HL-60 (cell line): ENCODE measurements at regions not wholly inside any gene's neighbourhood (a gene's known extent, or its start where the extent isn't known, plus 50 kb on each side); places are given as distances from the start of the nearest gene placed in this dataset.

ENCODE experiments used
- CTCF ChIP-seq: IDR thresholded peaks from one replicate; pipeline ENCODE4 v1.5.1; 2011; ENCODE audit warnings: low read length, control low read depth, inconsistent platforms; ENCODE audit not compliant: insufficient read depth
- GABPA ChIP-seq: IDR thresholded peaks from 2 replicates; pipeline ENCODE4 v1.6.1; 2012; ENCODE audit warnings: low read depth
- POLR2AphosphoS5 ChIP-seq: IDR thresholded peaks from 2 replicates; pipeline ENCODE4 v1.6.1; 2012; ENCODE audit warnings: low read depth

GRCh38 chr1:189084811-189085210 lies 1392.9 kb downstream of the BRINP3 start:
- TF ChIP-seq CTCF (no peak), POLR2AphosphoS5 (no peak), GABPA (no peak)
